Stromal cell of bone marrow (primary cell): ENCODE measurements at regions not wholly inside any gene's neighbourhood (a gene's known extent, or its start where the extent isn't known, plus 50 kb on each side); places are given as distances from the start of the nearest gene placed in this dataset.
"Not testable (repeated sequence)": the region's sequence is repeated elsewhere in the genome, so short reads cannot be mapped to it uniquely, and the experiment has no call there.

Experiments
- DNase-seq: peaks from one replicate; pipeline ENCODE4 v3.0.0-alpha.2; 2012; ENCODE audit warnings: low read depth

GRCh38 chr18:66867653-66868052 lies 263.8 kb upstream of the CDH19 start:
- DNase-seq: no peak

GRCh38 chr18:66866427-66866940 lies 262.6 kb upstream of the CDH19 start:
- DNase-seq: not testable (repeated sequence)

DNA sequence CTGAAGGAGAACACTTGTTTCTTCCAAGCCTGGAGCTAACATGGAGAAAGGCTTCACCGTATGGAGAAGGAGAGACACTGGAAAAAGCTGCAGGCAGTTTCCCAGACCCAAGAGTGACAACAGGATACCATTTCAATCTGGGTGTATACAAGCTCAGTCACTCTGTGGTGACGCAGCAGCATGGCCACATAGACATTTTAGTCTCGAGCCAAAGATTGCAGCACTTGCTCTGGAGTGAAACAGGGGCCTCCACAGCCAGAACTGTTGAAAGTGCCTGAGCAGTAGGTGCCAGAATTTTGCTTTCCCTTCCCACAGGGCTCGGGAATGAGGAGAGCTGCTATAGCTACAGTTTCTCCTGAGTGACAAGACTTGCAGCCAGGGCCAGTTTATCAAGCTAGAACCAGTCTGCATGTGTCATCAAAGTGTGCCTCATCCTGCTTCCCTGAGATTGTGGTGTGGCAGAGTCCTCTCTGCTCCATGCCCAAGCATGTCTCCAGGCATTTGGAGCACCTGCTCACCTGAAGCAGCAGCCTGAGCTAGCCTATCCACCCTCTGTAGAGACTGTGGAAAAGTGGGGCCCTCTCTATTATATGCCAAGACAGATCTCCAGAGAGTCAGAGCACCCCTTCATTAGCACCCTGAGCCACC lies 234.6 kb upstream of the CDH19 start:
- no peak for DNase-seq

- DNase-seq: no peak
Measured at GRCh38 chr18:66833646-66834045, 229.8 kb upstream of the CDH19 start.

DNA sequence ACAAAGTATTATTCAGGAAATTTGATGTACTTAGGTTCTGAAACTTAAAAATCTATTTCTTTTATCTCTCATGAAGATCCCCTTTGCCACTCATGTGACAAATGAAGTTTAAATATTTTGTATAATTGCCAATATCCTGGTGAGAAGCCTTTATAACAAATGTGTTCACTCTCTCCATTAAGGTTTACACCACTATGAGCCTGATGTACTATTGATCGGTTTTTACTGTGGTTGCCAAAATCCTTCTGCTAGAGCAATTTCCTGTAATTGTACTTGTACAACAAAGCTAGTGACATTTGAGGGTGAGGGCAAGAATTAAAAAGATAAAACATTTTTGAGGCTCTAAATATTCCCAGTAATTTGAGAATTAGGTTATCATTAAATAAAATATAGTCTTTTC lies 222.3 kb upstream of the CDH19 start:
- DNase-seq: no peak

DNA sequence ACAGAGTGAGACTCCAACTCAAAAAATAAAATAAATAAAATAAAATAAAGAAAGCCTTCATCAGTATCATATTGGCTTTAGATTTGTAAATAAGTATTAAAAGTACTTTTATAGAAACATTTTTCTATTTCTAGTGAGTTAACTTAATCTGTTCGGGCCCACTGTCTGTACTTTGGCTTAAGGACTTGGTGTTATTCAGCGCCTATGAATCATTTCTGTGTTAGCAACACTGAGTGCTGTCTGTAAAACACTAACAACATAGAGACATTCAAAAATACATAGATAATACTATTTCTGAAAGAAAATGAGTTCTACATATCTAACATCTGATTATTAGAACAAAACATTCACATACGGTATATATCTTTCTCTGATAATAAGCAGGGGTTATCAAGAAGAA lies 221.5 kb upstream of the CDH19 start:
- DNase-seq: no peak

DNA sequence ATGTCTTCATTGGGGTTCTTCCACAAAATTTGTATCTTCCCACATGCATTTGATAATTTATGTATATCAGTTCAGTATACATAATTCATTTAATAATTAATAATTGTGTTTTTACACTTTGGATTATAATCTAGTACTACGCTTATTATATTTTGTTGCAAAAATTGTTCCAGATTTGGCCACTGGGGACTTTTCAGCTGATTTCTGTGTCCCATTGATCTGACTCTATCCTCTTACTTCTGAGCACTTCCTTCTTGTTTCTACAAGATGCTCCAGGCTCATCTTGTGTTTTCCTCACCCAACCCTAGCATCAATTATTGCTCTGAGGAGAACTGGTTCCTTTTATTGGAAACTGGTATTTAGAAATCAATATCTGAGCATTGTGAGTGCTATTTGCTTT lies 215.3 kb upstream of the CDH19 start:
- DNase-seq: no peak

DNA sequence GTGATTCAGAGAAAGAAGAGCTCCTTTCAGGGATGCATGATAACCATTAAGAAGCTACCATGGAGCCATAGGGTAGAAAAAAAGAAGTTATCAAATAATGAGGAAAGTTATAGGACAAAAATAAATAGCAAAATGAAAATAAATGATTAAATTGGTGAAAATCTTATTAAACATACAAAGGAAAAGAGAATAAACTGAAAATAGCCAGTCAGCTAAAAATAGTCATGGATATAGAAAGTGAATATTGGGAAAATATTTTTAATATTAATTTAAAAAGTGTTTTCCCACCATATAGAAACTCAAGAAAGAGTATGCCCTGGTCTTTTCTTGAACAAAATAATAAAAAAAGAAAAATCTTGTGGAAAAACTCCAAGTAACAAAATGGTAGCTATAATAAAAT lies 209.2 kb upstream of the CDH19 start:
- DNase-seq: no peak

GRCh38 chr18:66795051-66795450 lies 191.2 kb upstream of the CDH19 start:
- DNase-seq: no peak

DNA sequence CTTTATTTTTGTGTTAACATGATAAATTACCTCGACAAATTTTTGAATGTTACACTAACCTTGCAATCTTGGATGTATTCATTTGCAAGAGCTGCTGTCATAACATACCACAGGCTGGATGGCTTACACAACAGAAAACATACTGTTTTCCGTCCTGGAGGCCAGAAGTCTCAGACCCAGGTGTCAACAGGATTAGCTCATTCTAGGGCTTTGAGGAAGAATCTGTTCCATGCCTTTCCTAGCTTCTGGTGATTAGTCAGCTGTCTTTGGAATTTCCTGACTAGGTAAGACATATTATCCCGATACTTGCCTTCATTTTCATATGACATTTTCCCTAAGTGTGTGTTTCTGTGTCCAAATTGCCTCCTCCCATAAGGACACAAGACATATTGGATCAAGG lies 188.6 kb upstream of the CDH19 start:
- DNase-seq: no peak

GRCh38 chr18:66780609-66781008 lies 176.7 kb upstream of the CDH19 start:
- DNase-seq: no peak

- DNase-seq: no peak
Measured at GRCh38 chr18:66778048-66778447, 174.2 kb upstream of the CDH19 start.

DNA sequence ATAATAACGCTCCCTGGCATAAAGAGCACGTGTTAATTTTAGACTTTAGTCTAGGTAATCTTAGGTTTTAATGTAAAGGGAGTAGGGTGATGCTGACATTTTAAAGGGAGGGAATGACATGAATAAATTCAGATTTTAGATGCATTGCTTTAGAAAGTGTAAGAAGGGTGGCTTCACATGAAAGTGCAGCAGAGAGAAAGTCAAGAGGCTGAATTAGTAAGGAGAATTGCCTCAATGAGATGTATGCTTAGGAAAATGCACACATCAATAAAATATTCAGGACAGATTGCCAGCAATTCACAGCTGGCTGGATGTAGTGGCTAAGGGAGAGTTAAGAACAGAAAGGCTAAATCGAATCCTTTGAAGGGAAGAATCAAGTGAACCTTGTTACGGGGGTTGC lies 165.5 kb upstream of the CDH19 start:
- DNase-seq: no peak

DNA sequence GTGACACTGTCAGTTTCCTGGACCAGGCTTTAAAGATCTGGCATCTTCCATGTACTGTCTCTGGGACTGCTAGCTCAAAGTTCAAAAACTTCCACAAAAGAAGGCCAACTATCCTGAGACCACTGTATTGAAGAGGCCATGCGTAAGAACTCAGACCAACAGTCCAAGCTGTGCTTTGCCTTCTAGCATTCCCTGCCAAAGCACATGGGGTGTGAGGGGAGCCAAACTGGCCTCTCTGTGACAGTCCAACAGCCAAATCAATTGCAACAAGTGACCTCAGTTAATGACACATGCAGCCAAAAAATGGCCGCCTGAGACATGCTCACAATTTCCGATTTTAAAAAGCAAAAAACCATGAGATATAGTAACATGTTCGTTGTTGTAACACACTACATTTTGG lies 160.3 kb upstream of the CDH19 start:
- no peak for DNase-seq

DNA sequence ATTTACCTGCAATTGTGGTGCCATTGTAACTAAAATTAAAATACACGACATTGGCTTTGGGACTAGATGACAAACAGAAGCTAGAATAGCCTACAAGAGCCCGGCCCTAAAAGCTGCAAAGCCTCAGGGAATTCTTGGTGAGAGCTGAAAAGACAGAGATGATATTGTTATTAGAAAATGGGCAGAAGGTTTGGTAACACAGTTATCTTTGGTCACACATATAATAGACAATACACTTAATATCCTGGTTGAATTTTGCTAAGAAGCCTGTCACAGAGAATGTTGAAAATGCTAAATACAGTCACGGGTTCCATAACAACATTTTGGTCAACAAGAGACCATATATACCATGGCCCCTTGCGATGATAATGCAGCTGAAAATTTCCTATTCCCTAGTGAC lies 157.3 kb upstream of the CDH19 start:
- no peak for DNase-seq

- no peak for DNase-seq
Measured at GRCh38 chr18:66760559-66760958, 156.7 kb upstream of the CDH19 start.

- DNase-seq: no peak
Measured at GRCh38 chr18:66759050-66759828, 155.3 kb upstream of the CDH19 start.

- no peak for DNase-seq
Measured at GRCh38 chr18:66757946-66758345, 154.1 kb upstream of the CDH19 start.

- DNase-seq: no peak
Measured at GRCh38 chr18:66754335-66754734, 150.4 kb upstream of the CDH19 start.

DNA sequence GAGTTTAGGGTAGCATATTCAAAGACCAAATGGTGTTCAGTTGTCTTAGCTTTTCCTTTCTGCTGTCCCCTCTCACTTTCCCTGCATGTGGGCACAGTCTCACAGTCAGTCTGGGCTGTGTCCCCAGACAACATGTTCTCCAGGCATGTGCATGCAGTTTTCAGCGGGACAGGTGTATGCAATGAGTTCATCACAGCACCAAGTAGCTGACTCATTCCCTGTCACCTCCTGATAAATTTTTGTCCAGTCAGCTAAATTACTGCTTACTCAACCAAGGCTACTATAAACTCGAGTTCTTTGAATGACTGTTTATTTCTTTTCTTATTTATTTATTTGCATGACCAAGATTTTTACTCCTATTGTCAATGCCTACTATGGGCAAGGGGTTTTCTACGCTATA lies 148.8 kb upstream of the CDH19 start:
- no peak for DNase-seq

GRCh38 chr18:66749481-66750035 lies 145.7 kb upstream of the CDH19 start:
- DNase-seq: no peak

DNA sequence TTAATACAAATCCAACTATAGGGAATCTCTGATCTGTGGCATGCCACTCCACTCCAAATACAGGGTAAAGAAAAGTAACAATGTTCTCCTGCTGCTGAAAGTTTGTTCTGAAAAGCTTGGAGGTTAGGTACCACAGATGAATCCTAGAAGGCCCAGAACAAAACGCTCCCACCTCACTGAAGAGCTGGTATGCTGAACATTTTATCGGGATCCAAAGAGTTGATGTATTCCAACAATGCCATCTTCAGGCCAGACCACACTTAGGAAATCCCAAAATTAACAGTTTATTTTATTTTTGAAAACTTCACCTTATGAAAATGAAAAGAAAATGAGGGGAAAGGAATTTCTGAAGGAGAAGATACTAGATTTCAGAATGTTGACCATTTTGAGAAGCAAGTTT lies 145.1 kb upstream of the CDH19 start:
- no peak for DNase-seq

GRCh38 chr18:66742832-66743231 lies 138.9 kb upstream of the CDH19 start:
- no peak for DNase-seq
